Keratinocyte (primary cell): ENCODE measurements at regions not wholly inside any gene's neighbourhood (a gene's known extent, or its start where the extent isn't known, plus 50 kb on each side); places are given as distances from the start of the nearest gene placed in this dataset.

Source experiments
- EZH2 ChIP-seq: IDR thresholded peaks from one replicate; pipeline ENCODE4 v1.6.1; 2012; ENCODE audit warnings: inconsistent platforms, mild to moderate bottlenecking, low read length, moderate library complexity
- TF ChIP-seq, protein P1 (sequence below), 3 experiments: IDR thresholded peaks in 1 of 3; conservative IDR thresholded peaks in 1 of 3; optimal IDR thresholded peaks in 1 of 3; 2 replicates in 2 of 3; 3 replicates in 1 of 3; pipeline versions ENCODE3 to v1.5.1; 2011; ENCODE audit warnings: low read length in 3 of 3, mild to moderate bottlenecking in 3 of 3, moderate library complexity in 2 of 3, control low read depth in 1 of 3, inconsistent platforms in 1 of 3; ENCODE audit not compliant: insufficient read depth in 2 of 3; ENCODE audit errors: extremely low read depth in 1 of 3

DNA sequence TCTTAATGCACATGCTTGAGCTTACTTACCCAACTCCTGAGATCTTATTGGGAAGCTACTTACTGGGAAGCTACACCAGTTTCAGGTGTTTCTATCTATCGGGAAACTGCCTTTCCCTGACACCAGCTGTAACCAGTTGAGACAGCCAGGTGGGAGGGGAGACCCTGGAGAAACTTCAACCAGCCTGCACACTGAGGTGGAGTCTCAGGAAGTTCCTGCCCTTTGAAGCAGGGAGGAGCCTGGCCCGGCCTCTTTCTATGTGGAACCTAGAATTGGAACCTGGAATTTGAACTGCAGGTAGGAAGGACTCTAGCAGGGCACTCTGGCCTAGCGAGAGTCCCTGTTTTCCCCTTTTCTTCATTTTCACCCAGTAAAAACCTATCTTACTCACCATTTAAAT is 425.8 kb upstream of the PABPC4L start:
- TF ChIP-seq, protein P1, sequence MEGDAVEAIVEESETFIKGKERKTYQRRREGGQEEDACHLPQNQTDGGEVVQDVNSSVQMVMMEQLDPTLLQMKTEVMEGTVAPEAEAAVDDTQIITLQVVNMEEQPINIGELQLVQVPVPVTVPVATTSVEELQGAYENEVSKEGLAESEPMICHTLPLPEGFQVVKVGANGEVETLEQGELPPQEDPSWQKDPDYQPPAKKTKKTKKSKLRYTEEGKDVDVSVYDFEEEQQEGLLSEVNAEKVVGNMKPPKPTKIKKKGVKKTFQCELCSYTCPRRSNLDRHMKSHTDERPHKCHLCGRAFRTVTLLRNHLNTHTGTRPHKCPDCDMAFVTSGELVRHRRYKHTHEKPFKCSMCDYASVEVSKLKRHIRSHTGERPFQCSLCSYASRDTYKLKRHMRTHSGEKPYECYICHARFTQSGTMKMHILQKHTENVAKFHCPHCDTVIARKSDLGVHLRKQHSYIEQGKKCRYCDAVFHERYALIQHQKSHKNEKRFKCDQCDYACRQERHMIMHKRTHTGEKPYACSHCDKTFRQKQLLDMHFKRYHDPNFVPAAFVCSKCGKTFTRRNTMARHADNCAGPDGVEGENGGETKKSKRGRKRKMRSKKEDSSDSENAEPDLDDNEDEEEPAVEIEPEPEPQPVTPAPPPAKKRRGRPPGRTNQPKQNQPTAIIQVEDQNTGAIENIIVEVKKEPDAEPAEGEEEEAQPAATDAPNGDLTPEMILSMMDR (optimal IDR thresholded peaks at IDR 0.05 in 1 of 3, IDR thresholded peaks at IDR 0.05 in 1 of 3, conservative IDR thresholded peaks at IDR 0.05 in 1 of 3; ENCODE audit: extremely low read depth in 1 of 3, insufficient read depth in 2 of 3, low read length in 3 of 3), result no peak
- TF ChIP-seq EZH2, result no peak
